ENCODE measurements at regions not wholly inside any gene's neighbourhood (a gene's known extent, or its start where the extent isn't known, plus 50 kb on each side); places are given as distances from the start of the nearest gene placed in this dataset.
"Not testable (repeated sequence)": the region's sequence is repeated elsewhere in the genome, so short reads cannot be mapped to it uniquely, and the experiment has no call there.

- not testable (repeated sequence) for DNase-seq
These were observed 64.4 kb downstream of the TMEM200C start for GRCh38 chr18:5830902-5831301.

- no peak for DNase-seq
These were observed 66.4 kb downstream of the TMEM200C start for GRCh38 chr18:5828913-5829312.

- no peak for DNase-seq
These were observed 69.7 kb downstream of the TMEM200C start for GRCh38 chr18:5825663-5826062.

- no peak for DNase-seq
These were observed 70.8 kb downstream of the TMEM200C start for GRCh38 chr18:5824370-5824984.

GRCh38 chr18:5817816-5818215, 77.5 kb downstream of the TMEM200C start:
- DNase-seq: no peak

GRCh38 chr18:5806860-5807259, 88.5 kb downstream of the TMEM200C start:
- no peak for DNase-seq

- DNase-seq: no peak
These were observed 107.4 kb downstream of the TMEM200C start for GRCh38 chr18:5787936-5788335.

- no peak for DNase-seq
These were observed 115.4 kb downstream of the TMEM200C start for GRCh38 chr18:5779922-5780321.

GRCh38 chr18:5772306-5773105, 122.8 kb downstream of the TMEM200C start:
- DNase-seq: no peak

GRCh38 chr18:5771343-5771742, 124.0 kb downstream of the TMEM200C start:
- DNase-seq: no peak

GRCh38 chr18:5770176-5770575, 125.1 kb downstream of the TMEM200C start:
- DNase-seq: no peak

- no peak for DNase-seq
These were observed 126.9 kb downstream of the TMEM200C start for GRCh38 chr18:5768454-5768853.

GRCh38 chr18:5759194-5759593, 136.1 kb downstream of the TMEM200C start:
- DNase-seq: no peak

GRCh38 chr18:5756823-5757222, 138.5 kb downstream of the TMEM200C start:
- DNase-seq: no peak

GRCh38 chr18:5747678-5748077, 147.6 kb downstream of the TMEM200C start:
- no peak for DNase-seq

GRCh38 chr18:5746844-5747243, 148.5 kb downstream of the TMEM200C start:
- no peak for DNase-seq

- DNase-seq: no peak
These were observed 150.7 kb downstream of the TMEM200C start for GRCh38 chr18:5744659-5745058.

- DNase-seq: no peak
These were observed 156.8 kb downstream of the TMEM200C start for GRCh38 chr18:5738526-5738925.

GRCh38 chr18:5732318-5732717, 163.0 kb downstream of the TMEM200C start:
- no peak for DNase-seq

- no peak for DNase-seq
These were observed 165.2 kb downstream of the TMEM200C start for GRCh38 chr18:5729983-5730699.

- DNase-seq: no peak
These were observed 166.8 kb downstream of the TMEM200C start for GRCh38 chr18:5728531-5728930.

- DNase-seq: no peak
These were observed 169.3 kb downstream of the TMEM200C start for GRCh38 chr18:5726011-5726410.

- DNase-seq: no peak
These were observed 173.4 kb downstream of the TMEM200C start for GRCh38 chr18:5721924-5722323.

GRCh38 chr18:5720132-5720531, 175.2 kb downstream of the TMEM200C start:
- DNase-seq: no peak
